ENCODE measurements at regions not wholly inside any gene's neighbourhood (a gene's known extent, or its start where the extent isn't known, plus 50 kb on each side); places are given as distances from the start of the nearest gene placed in this dataset.
A peak's percentile ranks its signal among the peaks of the same experiment; 100 is the strongest.
"Not testable (repeated sequence)": the region's sequence is repeated elsewhere in the genome, so short reads cannot be mapped to it uniquely, and the experiment has no call there.

DNA sequence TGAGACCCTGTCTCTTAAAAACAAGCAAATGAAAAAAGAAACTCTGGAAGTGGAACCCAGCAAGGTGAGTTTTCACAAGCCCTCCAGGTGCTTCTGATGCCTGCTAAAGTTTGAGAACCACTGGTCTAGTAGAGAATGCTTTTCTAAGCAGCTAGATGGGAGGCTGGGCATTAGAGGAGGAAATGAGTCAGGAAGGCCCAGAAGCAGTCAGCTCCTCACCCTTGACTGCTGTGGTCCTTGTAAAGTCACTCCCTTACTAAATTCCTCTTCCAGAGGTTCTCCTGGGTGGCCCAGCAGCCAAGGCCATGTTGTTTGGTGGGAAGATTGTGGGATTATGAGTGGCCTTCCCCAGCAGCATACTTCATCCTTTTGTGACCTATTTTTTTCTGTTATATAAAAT lies 52.0 kb upstream of the FYN start:
- DNase-seq, result no peak

DNA sequence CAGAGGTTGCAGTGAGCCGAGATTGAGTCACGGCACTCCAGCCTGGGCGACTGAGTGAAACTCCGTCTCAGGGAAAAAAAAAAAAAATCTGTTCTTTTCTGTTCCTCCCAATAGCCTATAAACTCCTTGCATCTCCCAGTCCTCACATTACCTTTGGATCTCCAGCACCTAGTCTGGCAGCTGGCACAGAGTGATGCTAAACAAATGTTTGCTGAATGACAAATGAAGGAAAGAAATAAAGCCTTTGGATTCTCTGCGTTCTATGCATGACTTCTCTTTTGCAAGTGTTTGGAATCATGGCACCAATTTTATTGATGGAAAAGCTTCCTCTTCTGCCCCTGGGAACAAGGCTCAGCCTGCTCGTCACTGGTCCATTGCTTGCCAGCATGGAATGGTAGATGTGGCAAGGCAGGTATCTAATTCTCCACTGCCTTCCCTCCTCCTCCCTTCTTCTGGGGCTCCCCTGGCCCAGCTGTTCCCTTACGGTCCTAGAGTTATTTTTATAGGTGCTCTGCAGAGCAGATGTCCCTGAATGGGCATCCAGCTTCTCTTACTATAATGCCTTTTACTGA lies 53.6 kb upstream of the FYN start:
- DNase-seq, result no peak

DNA sequence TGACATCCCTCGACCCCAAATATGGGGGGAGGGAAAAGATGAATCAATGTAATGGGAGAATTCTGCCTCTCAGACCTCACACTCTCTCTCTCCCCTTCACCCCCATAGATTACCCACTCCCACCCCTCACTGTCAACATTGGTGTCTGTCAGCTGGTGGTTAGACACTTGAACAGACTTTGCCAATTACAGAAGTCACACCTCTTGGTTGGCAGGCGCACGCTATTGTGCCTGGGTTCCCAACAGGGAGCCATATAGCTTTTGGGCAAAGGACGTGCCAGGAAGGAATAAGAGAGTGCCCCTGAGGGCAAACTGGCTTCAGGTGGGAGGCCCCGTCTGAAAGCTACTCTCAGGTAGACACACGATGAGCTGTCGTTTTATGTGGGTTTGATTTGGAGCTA lies 54.1 kb upstream of the FYN start:
- no peak for DNase-seq

DNA sequence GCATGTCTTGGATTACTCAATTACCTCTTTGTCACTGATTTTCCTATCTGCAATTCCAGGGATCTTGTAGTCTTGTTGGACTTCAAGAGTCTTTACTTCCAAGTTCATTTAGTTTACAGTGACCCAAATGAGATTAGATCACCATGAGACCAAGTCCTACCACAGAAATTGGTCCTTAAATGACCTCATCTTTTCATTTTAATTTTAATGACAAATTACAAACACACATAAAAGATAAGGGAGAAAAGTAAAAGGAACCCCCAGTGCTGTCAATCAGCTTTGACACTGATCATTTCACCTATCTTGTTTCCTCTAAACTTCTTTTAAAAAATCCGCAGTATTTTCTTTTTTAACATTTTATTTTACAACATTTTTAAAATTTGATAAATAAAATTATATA lies 54.9 kb upstream of the FYN start:
- DNase-seq, result no peak

DNA sequence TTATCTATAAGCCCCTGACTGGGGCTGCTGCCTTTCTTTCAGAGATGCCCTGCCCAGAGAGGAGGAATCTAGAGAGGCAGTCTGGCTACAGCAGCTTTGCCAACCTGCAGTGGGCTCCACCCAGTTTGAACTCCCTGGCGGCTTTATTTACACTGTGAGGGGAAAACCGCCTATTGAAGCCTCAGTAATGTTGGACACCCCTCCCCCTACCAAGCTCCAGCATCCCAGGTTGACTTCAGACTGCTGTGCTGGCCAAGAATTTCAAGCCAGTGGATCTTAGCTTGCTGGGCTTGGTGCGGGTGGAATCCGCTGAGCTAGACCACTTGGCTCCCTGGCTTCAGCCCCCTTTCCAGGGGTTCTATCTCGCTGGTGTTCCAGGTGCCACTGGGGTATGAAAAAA lies 61.4 kb upstream of the FYN start:
- DNase-seq, result not testable (repeated sequence)

- no peak for DNase-seq
These were observed 63.5 kb upstream of the FYN start for GRCh38 chr6:111936718-111937117.

- DNase-seq, result no peak
These were observed 65.5 kb upstream of the FYN start for GRCh38 chr6:111938710-111939109.

- DNase-seq, result no peak
These were observed 66.7 kb upstream of the FYN start for GRCh38 chr6:111939902-111940301.

- DNase-seq, result no peak
These were observed 67.5 kb upstream of the FYN start for GRCh38 chr6:111940801-111941200.

DNA sequence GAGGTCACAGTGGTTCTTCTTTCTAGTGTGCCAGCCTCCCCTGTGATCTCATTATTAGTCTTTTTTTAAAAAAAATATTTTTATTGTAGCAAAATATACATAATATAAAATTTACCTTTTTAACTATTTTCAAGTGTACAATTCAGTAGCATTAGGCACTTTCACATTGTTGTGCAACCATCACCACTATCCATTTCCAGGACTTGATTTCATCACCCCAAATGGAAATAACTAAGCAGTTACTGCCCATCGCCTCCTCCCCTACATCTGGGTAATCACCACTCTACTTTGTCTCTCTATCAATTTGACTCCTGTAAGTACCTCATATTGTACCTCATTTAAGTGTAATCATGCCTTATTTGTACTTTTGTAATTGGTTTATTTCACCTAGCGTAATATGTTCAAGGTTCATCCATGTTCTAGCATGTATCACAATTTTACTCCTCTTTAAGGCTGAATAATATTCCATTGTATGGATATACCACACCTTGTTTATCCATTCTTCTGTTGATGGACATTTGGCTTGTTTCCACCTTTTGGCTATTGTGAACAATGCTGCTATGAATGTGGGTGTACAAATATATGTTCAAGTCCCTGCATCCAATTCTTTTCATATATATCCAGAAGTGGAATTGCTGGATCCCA lies 68.6 kb upstream of the FYN start:
- no peak for DNase-seq

DNA sequence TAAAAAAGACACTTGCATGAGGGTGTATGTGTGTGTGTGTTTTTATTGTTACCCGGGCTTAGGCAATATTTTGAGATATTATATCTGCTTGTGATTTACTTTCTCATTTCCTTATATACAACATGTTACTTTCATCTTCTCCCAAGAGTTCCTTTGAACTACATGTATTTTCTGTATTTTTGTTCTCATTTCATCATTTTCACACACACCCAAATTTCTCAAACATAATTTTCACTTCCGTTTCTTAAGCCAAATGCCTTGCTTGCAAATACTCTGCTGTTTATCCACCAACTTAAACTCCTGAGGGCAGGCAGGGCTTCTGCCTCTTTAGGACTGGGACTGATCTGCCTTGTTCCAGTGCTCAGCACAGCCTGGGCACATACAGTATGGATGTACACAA lies 69.3 kb upstream of the FYN start:
- no peak for DNase-seq

GRCh38 chr6:111943266-111943665 lies 70.0 kb upstream of the FYN start:
- no peak for DNase-seq

DNA sequence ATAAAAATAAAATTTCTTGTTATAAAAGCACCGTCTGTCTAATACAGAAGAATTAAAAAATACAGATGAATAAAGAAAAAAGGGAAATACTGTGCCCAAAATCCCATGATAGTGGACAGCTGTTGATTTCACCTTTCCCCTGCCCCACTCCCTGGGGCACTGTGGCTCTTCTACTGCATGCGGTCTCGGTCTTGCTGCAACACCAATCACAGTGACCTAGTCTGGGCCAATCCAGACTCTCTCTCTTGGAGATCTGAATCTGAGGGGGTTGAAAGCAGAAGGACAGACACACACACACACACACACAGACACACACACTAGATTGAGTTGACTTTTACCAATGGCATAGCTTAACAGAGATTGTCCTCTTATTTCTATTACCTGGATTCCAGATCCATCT lies 70.5 kb upstream of the FYN start:
- no peak for DNase-seq

- DNase-seq, result no peak
These were observed 71.3 kb upstream of the FYN start for GRCh38 chr6:111944541-111944940.

GRCh38 chr6:111949546-111949945 lies 76.3 kb upstream of the FYN start:
- DNase-seq, result no peak

DNA sequence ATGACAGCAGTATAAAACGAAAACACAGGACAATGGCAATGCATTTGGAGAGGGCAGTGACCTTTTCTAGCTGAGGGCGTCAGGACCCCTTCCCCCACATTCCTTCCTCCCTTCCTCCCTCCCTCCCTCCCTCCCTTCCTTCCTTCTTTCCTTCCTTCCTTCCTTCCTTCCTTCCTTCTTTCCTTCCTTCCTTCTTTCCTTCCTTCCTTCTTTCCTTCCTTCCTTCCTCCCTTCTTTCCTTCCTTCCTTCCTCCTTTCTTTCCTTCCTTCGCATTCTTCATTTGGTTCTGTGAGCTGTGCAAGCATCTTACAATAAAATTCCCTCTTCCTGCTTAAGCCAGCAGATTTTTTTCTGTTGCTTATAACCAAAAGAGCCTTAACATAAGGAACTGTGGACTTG lies 76.7 kb upstream of the FYN start:
- not testable (repeated sequence) for DNase-seq

DNA sequence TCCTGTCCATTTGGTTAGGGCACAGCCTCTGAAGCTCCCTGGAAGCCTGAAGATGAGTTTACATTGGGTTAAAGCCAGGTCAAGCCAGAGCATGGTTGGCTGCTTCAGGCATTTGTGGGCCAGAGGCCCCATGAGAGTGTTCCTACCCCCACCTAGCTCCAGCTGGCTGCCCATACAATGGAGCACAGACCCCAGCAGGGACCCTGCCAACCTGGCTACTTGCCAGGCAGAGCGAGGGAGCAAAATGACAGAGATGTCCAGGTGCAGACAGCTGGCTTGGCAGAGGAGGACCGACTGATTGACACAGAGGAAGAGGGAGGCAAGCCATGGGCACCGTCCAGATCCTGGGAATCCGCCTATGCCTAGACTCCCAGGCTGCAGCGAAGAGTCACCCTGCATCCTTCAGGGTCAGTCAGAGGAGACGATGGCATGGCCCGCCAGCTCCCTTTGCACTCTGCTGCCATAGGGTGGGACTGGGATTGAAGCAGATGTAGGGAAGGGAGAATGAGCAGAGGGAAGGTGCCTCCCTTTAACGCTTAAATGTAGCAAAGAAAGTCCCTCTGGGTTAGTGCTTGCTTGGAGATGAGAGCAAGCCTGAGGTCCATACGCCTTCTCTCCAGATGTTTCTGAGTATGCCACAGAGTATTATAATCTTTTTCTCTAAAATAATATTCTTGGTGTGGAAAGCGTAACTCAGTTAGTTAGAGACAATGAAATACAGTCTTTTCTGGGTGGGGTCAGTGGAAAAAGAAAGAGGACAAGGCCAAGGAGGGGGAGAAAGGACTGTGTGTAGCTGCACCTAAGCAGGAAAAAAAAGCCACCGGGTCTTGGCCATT lies 77.6 kb upstream of the FYN start:
- DNase-seq, result peak; percentile 87

DNA sequence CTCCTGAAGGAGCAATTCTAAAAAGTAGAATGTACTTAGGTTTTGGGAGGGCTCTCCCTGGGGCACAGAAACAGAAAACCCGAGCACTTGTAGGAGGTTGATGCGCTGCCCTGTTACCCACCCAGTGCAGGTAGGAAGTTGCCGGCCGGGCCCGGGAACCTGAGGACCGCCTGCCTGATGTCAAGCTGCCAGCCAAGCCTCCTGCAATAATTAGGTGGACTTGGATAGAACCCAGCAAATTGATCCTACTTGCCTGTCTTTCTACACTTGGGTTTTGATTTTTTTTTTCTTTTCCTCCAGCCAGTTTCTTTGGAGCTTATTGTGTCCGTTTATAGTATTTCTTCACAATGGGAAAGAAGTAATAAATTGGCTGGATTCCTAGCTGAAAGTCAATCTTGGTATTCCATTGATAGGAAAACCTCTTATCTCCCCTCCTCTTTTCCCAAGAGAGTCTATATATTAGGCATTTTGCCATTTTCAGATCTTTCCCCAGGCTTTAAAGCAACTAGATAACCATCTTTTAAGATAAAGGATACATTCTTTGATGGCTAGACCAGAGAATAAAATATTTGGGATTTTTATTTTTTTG lies 78.3 kb upstream of the FYN start:
- DNase-seq, result no peak

- DNase-seq, result no peak
These were observed 79.0 kb upstream of the FYN start for GRCh38 chr6:111952274-111952673.

- no peak for DNase-seq
These were observed 79.7 kb upstream of the FYN start for GRCh38 chr6:111952821-111953540.

GRCh38 chr6:111956098-111956497 lies 82.8 kb upstream of the FYN start:
- no peak for DNase-seq

DNA sequence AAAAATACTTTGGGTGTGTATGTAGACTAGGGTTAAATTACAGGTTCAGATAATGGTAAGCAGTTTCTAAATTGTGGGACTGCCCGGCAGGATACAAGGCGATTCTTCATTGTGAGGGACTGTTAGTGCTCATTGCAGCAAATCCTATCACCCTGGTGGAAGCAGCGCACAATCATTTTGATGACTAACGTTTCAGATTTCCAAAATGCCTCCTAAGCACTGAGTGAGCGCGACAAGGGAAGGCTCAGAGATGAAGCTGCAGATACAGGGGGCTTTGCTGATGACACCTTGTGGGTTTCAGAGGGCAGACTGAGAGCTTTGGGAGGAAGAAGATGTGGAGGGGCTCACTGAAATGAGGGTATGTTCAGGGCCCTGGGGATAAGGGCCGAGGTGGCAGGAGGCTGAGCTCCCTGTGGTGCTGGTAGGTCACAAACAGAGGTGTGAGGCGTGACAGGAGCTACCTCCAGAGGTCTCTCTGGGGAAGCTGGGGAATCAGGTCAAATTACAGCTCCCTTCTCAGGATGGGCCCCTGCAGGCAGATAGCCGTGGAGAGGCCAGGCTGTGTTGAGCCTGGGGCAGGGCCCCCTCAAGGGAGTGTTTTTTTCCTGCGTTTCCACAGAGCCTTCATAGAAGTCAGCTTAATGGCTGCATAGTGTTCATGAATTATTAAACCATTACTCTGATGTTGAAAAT lies 84.5 kb upstream of the FYN start:
- DNase-seq, result no peak

DNA sequence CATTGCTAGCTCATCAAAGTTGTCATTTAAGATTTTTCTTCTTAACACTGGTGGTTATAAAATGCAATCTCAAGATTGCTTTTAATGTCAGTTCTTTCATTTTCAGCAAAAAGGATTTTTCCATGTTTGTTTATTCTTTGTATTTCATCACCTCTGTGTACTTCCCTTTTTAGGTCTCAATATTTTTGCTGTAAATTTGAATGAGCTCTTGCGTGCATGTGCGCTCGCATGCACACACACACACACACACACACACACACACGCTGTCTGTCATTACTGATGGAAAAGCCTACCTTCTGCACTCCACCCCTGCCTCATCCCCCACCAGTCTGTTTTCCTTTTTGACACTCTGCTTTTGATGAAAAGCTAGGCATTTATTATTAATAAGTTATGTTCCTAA lies 85.3 kb upstream of the FYN start:
- no peak for DNase-seq
